ENCODE measurements at regions not wholly inside any gene's neighbourhood (a gene's known extent, or its start where the extent isn't known, plus 50 kb on each side); places are given as distances from the start of the nearest gene placed in this dataset.

DNA sequence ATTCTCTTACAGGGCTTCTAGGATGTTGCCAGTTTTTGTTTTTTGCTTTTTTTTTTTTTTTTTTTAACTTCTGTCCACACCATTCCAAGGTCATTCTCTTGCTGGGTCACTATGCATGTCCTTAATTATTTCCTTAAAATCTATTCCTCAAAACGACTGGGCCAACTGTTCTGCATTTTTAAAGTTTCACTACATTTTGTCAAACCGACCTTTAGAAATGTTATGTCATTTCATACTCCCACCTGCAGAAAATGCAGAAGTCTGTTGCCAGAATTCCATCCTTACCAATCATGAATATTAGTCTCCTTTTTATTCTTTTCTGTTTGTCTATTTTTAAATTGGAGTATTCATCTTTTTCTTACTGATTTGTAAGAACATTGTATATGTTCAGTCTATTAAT, 295.5 kb downstream of the ZSWIM6 start:
- no peak for TF ChIP-seq NFRKB (IDR thresholded peaks at IDR 0.05)
- no peak for TF ChIP-seq HDGF (IDR thresholded peaks at IDR 0.05; ENCODE audit: borderline replicate concordance)
- no peak for TF ChIP-seq ARNT (IDR thresholded peaks at IDR 0.05)
- no peak for TF ChIP-seq TARDBP (IDR thresholded peaks at IDR 0.05)
- TF ChIP-seq CTBP1 (IDR thresholded peaks at IDR 0.05; ENCODE audit: borderline replicate concordance) = no peak
- TF ChIP-seq, protein P1, sequence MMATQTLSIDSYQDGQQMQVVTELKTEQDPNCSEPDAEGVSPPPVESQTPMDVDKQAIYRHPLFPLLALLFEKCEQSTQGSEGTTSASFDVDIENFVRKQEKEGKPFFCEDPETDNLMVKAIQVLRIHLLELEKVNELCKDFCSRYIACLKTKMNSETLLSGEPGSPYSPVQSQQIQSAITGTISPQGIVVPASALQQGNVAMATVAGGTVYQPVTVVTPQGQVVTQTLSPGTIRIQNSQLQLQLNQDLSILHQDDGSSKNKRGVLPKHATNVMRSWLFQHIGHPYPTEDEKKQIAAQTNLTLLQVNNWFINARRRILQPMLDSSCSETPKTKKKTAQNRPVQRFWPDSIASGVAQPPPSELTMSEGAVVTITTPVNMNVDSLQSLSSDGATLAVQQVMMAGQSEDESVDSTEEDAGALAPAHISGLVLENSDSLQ (IDR thresholded peaks at IDR 0.05) = no peak
- no peak for TF ChIP-seq LEF1 (IDR thresholded peaks at IDR 0.05; ENCODE audit: borderline replicate concordance)
- TF ChIP-seq FOXK2 (IDR thresholded peaks at IDR 0.05) = no peak
- no peak for TF ChIP-seq ZNF384 (IDR thresholded peaks at IDR 0.05)
- no peak for TF ChIP-seq SUZ12 (IDR thresholded peaks at IDR 0.05)
- TF ChIP-seq SP1 (IDR thresholded peaks at IDR 0.05) = no peak
- no peak for TF ChIP-seq BHLHE40 (IDR thresholded peaks at IDR 0.05; ENCODE audit: borderline replicate concordance)
- no peak for TF ChIP-seq L3MBTL2 (conservative IDR thresholded peaks at IDR 0.05)
